GM19455 (cell line): ENCODE measurements at regions not wholly inside any gene's neighbourhood (a gene's known extent, or its start where the extent isn't known, plus 50 kb on each side); places are given as distances from the start of the nearest gene placed in this dataset.

Source experiments
- ATAC-seq: cut with Tn5 transposase; IDR thresholded peaks from one replicate; pipeline ENCODE4 v1.9.1; 2021; ENCODE audit not compliant: unreplicated experiment

- no peak for ATAC-seq
These were observed 265.4 kb upstream of the HES1 start for GRCh38 chr3:193870376-193871219.

GRCh38 chr3:193871220-193871485, 264.8 kb upstream of the HES1 start:
- no peak for ATAC-seq

- no peak for ATAC-seq
These were observed 263.6 kb upstream of the HES1 start for GRCh38 chr3:193872265-193872753.

DNA sequence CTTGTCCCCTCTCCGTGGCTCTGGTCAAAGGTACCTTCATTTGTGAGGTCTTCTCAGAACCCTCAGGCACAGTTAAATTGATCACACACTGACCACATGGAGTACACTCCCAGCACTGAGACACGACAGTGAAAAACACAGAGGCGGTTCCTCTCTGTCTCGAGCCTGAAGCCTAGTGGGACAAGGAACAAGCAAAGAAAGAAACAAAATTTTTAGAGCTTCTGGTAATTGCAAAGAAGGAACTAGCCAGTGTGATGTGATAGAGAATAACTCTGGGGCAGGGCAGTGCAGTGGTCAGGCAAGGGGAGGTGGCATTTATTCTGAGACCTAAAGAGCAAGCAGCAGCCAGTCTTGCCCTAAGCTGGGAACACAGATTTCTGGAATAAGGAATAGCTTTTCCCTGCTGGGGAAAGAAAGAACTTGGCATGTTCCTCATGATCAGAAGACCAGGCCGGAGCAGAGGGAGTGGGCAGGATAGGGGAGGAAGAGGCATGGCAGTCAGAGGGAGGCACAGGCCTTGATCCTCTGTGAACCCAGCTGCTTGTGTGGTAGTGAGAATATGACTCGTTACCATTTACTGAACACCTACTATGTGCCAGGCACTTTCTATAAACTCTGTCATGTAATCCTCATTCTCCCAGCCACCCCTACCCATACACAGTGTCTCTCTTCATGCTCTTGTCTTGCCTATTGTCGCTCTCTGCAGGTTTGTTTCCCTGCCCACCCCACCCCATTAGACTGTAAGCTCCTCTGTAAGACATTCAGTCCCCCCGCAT, 262.3 kb upstream of the HES1 start:
- ATAC-seq: no peak

- ATAC-seq: no peak
These were observed 261.4 kb upstream of the HES1 start for GRCh38 chr3:193874512-193874911.

DNA sequence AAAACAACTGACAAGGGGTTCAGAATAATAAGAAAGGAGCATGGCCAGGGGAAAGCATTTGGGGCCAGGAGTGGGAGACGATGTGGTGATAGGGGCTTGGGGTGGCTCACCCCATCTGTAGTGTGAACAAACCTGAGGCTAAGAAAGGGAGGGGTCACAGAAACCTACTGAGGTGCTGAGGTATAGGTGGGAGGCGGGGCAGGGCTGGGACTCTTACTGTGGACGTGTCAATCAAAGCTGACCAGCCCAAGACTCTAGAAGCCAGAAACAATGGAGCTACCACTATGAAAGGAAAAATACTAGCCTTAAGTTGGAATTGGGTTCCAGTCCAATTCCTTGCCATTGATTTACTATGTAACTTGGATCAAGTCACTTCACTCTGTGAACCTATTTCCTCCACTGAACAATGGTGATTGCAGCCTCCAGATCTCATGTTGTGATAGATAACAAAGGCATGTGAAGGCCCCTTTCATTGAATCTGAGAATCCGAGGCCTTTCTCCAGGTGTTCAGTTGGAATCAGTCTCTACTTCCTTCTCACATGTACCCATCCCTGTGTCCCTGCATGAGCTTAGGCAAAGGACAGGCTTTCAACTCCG, 260.9 kb upstream of the HES1 start:
- no peak for ATAC-seq

DNA sequence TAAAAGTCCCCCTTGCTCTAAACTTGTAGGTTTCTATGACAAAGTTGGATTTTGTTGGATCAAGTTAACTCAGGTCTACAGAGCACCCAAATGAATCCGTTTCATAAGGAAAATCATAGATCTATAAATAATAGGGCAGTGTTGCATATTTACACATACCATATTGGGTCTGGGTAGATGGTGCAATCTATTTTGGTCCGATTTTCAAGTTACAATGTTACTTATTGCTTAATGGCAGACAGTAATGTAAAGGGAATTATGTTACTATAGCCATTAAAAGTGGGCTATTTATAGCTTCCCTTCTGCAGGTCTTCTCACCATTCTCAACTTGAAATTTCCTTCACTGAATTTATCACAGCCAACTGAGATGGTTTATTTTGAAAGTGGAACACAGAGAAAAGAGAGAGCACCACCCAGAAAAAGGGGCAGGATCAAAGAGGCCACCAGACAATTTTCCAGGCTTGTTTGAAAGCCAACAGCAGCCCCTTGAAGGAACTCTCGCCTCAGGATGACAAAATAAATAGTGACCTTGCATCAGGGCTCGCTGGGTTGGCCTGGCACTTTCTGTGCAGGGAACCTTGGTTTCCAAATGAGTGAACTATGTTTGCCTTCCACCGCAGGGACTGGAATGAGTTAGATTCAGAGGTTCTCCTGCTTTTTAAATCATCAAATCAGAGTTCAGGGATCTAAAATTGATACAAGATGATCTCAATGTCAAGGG, 260.2 kb upstream of the HES1 start:
- ATAC-seq: no peak

- ATAC-seq: no peak
These were observed 256.7 kb upstream of the HES1 start for GRCh38 chr3:193879099-193879863.

DNA sequence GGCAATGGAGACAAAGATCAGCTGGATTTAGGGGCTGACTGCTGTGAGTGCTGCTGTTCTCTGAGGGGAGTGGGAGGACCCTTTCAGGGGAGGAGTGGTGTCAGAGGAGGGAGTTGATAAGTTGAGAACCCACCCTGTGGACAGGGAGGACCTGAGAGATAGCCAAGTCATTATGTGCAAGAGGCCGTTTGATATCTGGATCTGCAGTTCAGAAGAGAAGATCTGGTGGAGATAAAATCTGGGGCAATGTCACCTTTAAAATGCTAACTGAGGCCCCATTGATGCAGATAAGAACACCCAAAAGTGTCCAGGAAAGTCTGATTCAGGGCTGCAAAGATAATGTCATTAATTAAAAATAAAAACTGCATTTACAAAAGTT, 256.1 kb upstream of the HES1 start:
- no peak for ATAC-seq

- ATAC-seq: no peak
These were observed 253.9 kb upstream of the HES1 start for GRCh38 chr3:193882091-193882490.

GRCh38 chr3:193883551-193883950, 252.4 kb upstream of the HES1 start:
- no peak for ATAC-seq

DNA sequence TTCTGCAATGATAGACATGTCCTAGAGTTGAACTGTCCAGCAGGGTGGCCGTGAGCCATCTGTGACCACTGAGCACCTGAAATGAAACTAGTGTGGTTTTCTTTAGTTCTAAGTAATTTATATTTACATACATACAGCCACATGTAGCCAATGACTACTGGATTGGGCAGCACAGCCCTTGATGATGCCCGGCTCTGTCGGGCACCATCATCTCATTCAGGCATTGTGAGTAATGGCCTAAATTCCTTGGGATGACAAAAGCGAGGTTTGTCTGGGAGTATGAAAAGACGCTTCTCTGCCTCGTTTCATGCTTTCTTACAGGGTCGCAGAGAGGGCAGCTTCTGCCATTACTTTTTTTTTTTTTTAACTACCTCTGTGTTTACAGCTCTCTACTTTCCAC, 251.9 kb upstream of the HES1 start:
- ATAC-seq: no peak

GRCh38 chr3:193884652-193885051, 251.3 kb upstream of the HES1 start:
- no peak for ATAC-seq

DNA sequence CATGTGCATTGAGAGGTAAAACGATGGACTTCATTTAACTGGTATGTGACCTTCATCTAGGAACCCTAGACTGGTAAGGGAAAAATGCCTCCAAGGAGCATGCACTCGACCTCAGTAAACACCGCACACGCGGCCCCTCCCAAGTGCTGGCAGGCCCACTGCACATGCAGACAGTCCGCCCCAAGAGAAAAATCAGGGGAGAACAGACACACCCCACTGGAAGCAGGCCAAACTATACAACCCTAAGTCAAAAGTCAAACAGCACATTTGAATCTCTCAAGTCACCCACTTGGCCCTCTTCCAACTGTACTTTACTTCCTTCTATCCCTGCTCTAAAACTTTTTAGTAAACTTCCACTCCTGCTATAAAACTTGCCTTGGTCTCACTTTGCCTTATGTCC, 250.1 kb upstream of the HES1 start:
- no peak for ATAC-seq

DNA sequence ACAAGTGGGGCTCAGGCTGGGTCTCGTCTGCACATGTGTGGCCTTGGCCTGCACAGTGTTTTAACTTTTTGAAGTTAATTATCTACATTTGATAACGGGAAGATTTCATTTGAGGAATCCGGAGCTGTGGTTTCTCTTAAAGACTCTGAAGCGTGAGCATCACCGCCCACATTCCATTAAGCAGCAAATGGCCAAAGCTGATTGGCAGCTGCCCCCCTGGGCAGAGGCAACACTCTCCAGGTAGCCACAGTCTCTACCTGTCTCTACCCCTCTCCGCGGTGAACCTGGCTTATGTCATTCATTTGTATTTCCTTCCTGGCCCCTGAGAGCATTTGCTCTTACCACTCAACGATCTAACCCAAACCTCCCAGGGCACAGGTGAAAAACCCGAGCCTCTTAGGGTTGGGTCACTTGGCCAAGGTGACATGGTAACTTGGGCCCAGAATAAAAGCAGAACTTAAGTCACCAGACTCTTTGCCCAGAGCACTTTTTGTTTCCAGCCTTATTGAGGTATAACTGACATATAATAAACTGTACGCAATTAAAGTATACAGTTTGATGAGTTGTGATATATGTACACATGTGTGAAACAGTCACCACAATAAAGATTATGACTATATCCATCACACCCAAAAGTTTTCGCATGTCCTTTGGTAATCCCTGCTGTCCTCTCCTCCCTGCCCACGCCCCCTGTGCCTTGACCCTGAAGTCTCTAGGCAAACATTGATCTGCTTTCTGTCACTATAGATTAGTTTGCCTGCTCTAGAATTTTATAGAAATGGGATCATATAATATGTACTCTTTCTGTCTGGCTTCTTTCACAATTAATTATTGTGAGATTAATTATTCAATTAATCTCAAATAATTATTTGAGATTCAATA, 245.7 kb upstream of the HES1 start:
- no peak for ATAC-seq

- ATAC-seq: no peak
These were observed 241.7 kb upstream of the HES1 start for GRCh38 chr3:193894121-193894863.

DNA sequence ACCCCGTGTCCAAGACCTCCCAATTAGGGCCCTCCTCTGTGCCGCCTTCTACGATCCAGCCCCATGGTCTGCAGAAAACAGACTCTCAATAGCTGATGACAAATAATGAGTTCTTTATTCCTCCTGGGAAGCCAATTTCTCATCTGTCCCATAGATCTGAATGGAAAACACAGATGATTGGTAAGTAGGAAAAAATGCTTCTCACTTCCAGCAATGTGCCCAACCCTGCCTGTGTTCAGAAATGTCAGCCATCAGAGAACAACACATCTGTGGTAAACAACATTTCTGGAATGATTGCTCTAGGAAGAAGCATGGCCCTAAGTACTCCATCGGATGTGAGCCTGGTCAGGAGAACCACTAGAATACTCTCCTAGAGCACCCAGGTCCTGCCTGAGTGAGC, 240.5 kb upstream of the HES1 start:
- no peak for ATAC-seq

DNA sequence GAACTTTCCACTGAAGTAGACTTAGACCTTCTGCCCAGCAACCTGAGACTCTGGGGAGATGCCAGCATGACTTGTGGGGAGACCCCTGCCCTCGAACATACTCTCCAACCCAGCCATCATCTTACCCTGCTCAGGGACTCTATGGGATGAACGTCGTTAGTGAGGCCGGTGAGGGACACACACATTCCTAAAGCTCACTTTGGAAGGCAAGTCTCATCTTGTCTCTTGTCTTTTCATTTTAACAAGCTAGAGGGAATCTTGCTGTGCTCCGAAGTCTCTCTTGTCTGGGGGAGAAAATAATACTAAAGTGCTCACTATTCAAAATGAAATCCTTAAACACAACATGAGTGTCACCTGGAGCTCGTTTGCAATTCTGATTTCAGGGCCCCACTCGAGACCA, 239.5 kb upstream of the HES1 start:
- ATAC-seq: no peak

DNA sequence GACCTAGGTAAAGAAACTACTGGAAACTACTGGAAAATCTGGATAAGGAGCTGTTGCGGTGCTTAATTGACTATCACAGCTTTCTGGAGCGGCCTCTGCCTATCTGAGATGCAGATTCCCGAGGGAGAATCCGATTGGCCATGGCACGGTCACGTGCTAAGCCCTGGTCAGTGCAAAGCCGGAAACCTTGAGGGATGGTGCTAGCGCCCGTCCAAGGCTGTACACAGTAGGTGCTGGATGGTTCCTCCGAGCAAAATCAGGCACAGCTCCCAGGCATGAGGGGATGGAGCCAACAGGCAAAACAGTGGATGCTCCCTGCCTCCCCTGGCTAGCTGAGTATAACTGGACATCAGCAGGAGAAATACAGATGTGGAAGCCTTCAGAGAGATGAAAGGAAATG, 238.7 kb upstream of the HES1 start:
- no peak for ATAC-seq
